Neural progenitor cell (in vitro differentiated cells): ENCODE measurements at regions not wholly inside any gene's neighbourhood (a gene's known extent, or its start where the extent isn't known, plus 50 kb on each side); places are given as distances from the start of the nearest gene placed in this dataset.

Experiments
- DNase-seq: peaks from one replicate; pipeline ENCODE4 v3.0.0-alpha.2; 2016; ENCODE audit warnings: low spot score
- H2AFZ ChIP-seq: fragments of 200-600 bp; sonication (generic); replicated peaks from 2 replicates; pipeline ENCODE4 v1.6.1; 2016; ENCODE audit warnings: antibody characterized with exemption
- H3F3A ChIP-seq: fragments of 200-600 bp; sonication (generic); 2 replicates; pipeline ENCODE4 v1.6.1; 2016; ENCODE audit warnings: antibody characterized with exemption, low read depth
- H3K27ac ChIP-seq: fragments of 200-600 bp; sonication (generic); 2 replicates; pipeline ENCODE4 v1.5.1; 2016; ENCODE audit warnings: mild to moderate bottlenecking
- H3K27me3 ChIP-seq: fragments of 200-600 bp; sonication (generic); 2 replicates; pipeline ENCODE4 v1.6.1; 2016; ENCODE audit warnings: mild to moderate bottlenecking, moderate library complexity
- H3K36me3 ChIP-seq: fragments of 200-600 bp; sonication (generic); 2 replicates; pipeline ENCODE4 v1.5.1; 2016
- H3K4me1 ChIP-seq: fragments of 200-600 bp; sonication (generic); 2 replicates; pipeline ENCODE4 v1.6.1; 2016; ENCODE audit warnings: mixed run types
- H3K4me2 ChIP-seq: fragments of 200-600 bp; sonication (generic); 2 replicates; pipeline ENCODE4 v1.6.1; 2016
- H3K4me3 ChIP-seq: fragments of 200-600 bp; sonication (generic); 2 replicates; pipeline ENCODE4 v1.5.1; 2016
- H3K79me2 ChIP-seq: fragments of 200-600 bp; sonication (generic); 2 replicates; pipeline ENCODE4 v1.6.1; 2016; ENCODE audit warnings: low read depth
- H3K9ac ChIP-seq: fragments of 200-600 bp; sonication (generic); 2 replicates; pipeline ENCODE4 v1.6.1; 2016
- H3K9me3 ChIP-seq: fragments of 200-600 bp; sonication (generic); 2 replicates; pipeline ENCODE4 v1.5.1; 2016; ENCODE audit warnings: low read depth
- H4K20me1 ChIP-seq: fragments of 200-600 bp; sonication (generic); 2 replicates; pipeline ENCODE4 v1.6.1; 2016; ENCODE audit warnings: low read depth
- H3K27ac Mint-ChIP-seq: 3 replicates; pipeline ENCODE4 v1.8.0; 2021; ENCODE audit warnings: mixed read lengths
- H3K27me3 Mint-ChIP-seq: 2 replicates; pipeline ENCODE4 v1.8.0; 2022; ENCODE audit warnings: low read depth, mild to moderate bottlenecking, inconsistent platforms, moderate library complexity, mixed read lengths; ENCODE audit not compliant: insufficient read depth
- H3K36me3 Mint-ChIP-seq: 3 replicates; pipeline ENCODE4 v1.8.0; 2021; ENCODE audit warnings: mixed read lengths
- H3K4me1 Mint-ChIP-seq: 3 replicates; pipeline ENCODE4 v1.8.0; 2021; ENCODE audit warnings: mixed read lengths
- H3K4me3 Mint-ChIP-seq: 3 replicates; pipeline ENCODE4 v1.8.0; 2021; ENCODE audit warnings: mild to moderate bottlenecking, moderate library complexity, mixed read lengths
- H3K9me3 Mint-ChIP-seq: 3 replicates; pipeline ENCODE4 v1.8.0; 2020; ENCODE audit warnings: mixed read lengths
- EZH2 ChIP-seq: fragments of 200-600 bp; sonication (generic); IDR thresholded peaks from 2 replicates; pipeline ENCODE4 v1.6.1; 2017; ENCODE audit warnings: antibody characterized with exemption, mild to moderate bottlenecking, moderate library complexity
- EZH2phosphoT487 ChIP-seq: fragments of 200-600 bp; sonication (generic); IDR thresholded peaks from 2 replicates; pipeline ENCODE4 v1.6.1; 2017; ENCODE audit warnings: antibody characterized with exemption
- TF ChIP-seq, protein P1 (sequence below): fragments of 200-600 bp; sonication (generic); IDR thresholded peaks from 2 replicates; pipeline ENCODE4 v1.5.1; 2017; ENCODE audit warnings: antibody characterized with exemption, mild to moderate bottlenecking

DNA sequence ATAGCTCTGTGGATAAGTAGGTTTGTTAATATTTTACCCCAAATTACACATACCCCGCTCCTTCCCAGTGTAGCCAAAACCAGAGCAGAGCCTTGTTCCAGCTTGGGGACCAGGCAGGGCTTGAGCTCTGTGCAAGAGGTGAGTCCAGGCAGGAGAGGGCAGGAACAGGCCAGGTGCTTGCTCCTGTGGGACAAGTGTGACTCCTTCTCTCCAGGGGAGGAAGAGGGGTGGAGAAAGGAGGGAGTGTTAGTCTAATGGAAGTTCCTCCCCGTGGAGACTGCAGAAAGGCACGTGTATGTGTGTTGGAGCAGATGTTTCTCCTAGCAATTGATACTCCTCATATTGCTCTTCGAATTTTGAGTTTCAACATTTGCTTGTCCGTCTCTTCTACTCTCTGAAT is 201.0 kb downstream of the FGF9 start:
- Mint-ChIP-seq H3K4me3 (no peak overlapping the region), H3K27me3 (peaks cover 4% of the 10 kb centered on the region), H3K9me3 (no peaks in the 10 kb centered on the region), H3K4me1 (no peaks in the 10 kb centered on the region), H3K27ac (no peak overlapping the region), H3K36me3 (no peaks in the 10 kb centered on the region)
- Histone ChIP-seq H3K9me3 (no peaks in the 10 kb centered on the region), H3K79me2 (no peaks in the 10 kb centered on the region), H3F3A (no peaks in the 10 kb centered on the region), H3K4me2 (no peak overlapping the region), H3K9ac (no peak overlapping the region), H3K4me1 (no peaks in the 10 kb centered on the region), H3K27ac (no peak overlapping the region), H3K27me3 (no peaks in the 10 kb centered on the region), H2AFZ (no peak overlapping the region), H3K36me3 (no peaks in the 10 kb centered on the region), H3K4me3 (no peak overlapping the region), H4K20me1 (no peaks in the 10 kb centered on the region)
- TF ChIP-seq EZH2 (no peak), EZH2phosphoT487 (no peak)
- TF ChIP-seq, protein P1, sequence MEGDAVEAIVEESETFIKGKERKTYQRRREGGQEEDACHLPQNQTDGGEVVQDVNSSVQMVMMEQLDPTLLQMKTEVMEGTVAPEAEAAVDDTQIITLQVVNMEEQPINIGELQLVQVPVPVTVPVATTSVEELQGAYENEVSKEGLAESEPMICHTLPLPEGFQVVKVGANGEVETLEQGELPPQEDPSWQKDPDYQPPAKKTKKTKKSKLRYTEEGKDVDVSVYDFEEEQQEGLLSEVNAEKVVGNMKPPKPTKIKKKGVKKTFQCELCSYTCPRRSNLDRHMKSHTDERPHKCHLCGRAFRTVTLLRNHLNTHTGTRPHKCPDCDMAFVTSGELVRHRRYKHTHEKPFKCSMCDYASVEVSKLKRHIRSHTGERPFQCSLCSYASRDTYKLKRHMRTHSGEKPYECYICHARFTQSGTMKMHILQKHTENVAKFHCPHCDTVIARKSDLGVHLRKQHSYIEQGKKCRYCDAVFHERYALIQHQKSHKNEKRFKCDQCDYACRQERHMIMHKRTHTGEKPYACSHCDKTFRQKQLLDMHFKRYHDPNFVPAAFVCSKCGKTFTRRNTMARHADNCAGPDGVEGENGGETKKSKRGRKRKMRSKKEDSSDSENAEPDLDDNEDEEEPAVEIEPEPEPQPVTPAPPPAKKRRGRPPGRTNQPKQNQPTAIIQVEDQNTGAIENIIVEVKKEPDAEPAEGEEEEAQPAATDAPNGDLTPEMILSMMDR = no peak
- DNase-seq = no peak

DNA sequence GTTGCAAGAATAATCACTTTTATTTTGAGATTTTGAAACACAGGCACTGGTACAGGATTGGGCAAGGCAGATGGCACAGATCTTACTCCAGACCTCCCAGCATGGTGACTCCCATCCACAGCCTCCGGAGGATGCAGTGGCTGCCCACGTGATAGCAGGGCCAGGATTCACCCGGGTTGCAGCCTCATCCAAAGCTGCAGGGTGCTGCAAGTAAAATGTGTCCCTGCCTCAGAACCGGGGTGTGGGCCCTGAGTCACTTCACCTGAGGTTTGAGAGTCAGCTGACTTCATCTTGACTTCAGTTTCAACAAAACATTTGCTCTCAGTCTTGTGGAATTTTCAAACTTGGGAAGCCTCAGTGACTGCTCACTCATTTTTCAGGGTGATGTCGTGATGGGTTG is 201.9 kb downstream of the FGF9 start:
- no peak overlapping the region for H3K9ac ChIP-seq
- Mint-ChIP-seq H3K4me1 (no peaks in the 10 kb centered on the region), H3K27ac (no peak overlapping the region), H3K9me3 (no peaks in the 10 kb centered on the region), H3K36me3 (no peaks in the 10 kb centered on the region), H3K27me3 (peaks cover 4% of the 10 kb centered on the region), H3K4me3 (no peak overlapping the region)
- H4K20me1 ChIP-seq = no peaks in the 10 kb centered on the region
- H3K4me3 ChIP-seq = no peak overlapping the region
- no peaks in the 10 kb centered on the region for H3K9me3 ChIP-seq
- no peak overlapping the region for H3K27ac ChIP-seq
- no peaks in the 10 kb centered on the region for H3K36me3 ChIP-seq
- DNase-seq = no peak
- H3F3A ChIP-seq = no peaks in the 10 kb centered on the region
- no peaks in the 10 kb centered on the region for H3K4me1 ChIP-seq
- H3K79me2 ChIP-seq = no peaks in the 10 kb centered on the region
- no peaks in the 10 kb centered on the region for H3K27me3 ChIP-seq
- H2AFZ ChIP-seq = no peak overlapping the region
- TF ChIP-seq EZH2phosphoT487 = no peak
- TF ChIP-seq EZH2 = no peak
- TF ChIP-seq, protein P1 = no peak
- H3K4me2 ChIP-seq = no peak overlapping the region

DNA sequence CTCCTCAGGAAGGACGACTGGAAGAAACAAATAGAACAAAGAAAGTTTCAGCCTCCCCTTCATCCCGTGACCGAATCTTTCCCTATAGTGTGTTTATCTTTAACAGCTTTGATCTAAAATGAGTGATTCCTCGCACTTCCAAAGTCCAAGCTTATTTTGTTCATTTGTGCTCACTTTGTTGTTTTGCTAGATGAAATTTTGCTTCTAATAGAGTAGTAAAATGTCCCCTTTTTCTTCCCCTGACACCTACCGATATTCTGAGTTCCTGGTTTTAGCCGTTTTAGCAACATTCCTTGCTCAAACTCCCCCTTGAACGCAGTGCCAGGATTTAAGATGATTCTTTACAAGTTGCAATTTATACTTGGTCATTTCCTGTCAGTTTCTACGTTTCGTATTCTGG is 204.2 kb downstream of the FGF9 start:
- Mint-ChIP-seq H3K4me1 (no peaks in the 10 kb centered on the region), H3K9me3 (no peaks in the 10 kb centered on the region), H3K27me3 (peaks cover 4% of the 10 kb centered on the region), H3K4me3 (no peak overlapping the region), H3K36me3 (no peaks in the 10 kb centered on the region), H3K27ac (no peak overlapping the region)
- no peak overlapping the region for H3K27ac ChIP-seq
- TF ChIP-seq, protein P1 = no peak
- TF ChIP-seq EZH2 = no peak
- TF ChIP-seq EZH2phosphoT487 = no peak
- no peaks in the 10 kb centered on the region for H3K4me1 ChIP-seq
- no peaks in the 10 kb centered on the region for H3K79me2 ChIP-seq
- no peaks in the 10 kb centered on the region for H3F3A ChIP-seq
- no peak overlapping the region for H3K4me2 ChIP-seq
- H3K9me3 ChIP-seq = no peaks in the 10 kb centered on the region
- no peaks in the 10 kb centered on the region for H3K36me3 ChIP-seq
- H3K27me3 ChIP-seq = no peaks in the 10 kb centered on the region
- H3K4me3 ChIP-seq = no peak overlapping the region
- H2AFZ ChIP-seq = peak overlapping the region; percentile 29
- no peaks in the 10 kb centered on the region for H4K20me1 ChIP-seq
- H3K9ac ChIP-seq = no peak overlapping the region
- no peak for DNase-seq
